H1 (cell line): ENCODE measurements at regions not wholly inside any gene's neighbourhood (a gene's known extent, or its start where the extent isn't known, plus 50 kb on each side); places are given as distances from the start of the nearest gene placed in this dataset.

ENCODE experiments used
- CTBP2 ChIP-seq: IDR thresholded peaks from 2 replicates; pipeline ENCODE4 v1.7.0; 2011; ENCODE audit warnings: borderline replicate concordance, mild to moderate bottlenecking, moderate library complexity, mixed read lengths, low read length; ENCODE audit not compliant: insufficient read depth, insufficient read length

- no peak for TF ChIP-seq CTBP2
Measured at GRCh38 chr6:130494729-130495128, 128.9 kb downstream of the TMEM200A start (continued).
